Ectodermal cell (in vitro differentiated cells): ENCODE measurements at regions not wholly inside any gene's neighbourhood (a gene's known extent, or its start where the extent isn't known, plus 50 kb on each side); places are given as distances from the start of the nearest gene placed in this dataset.

Experiments
- H3K27ac ChIP-seq: 2 replicates; pipeline ENCODE4 v1.7.0; 2013; ENCODE audit warnings: mild to moderate bottlenecking, low read depth, low read length; ENCODE audit not compliant: insufficient read depth, poor library complexity, severe bottlenecking
- H3K27me3 ChIP-seq: 2 replicates; pipeline ENCODE4 v1.7.0; 2013; ENCODE audit warnings: mild to moderate bottlenecking, low read length; ENCODE audit not compliant: insufficient read depth, control insufficient read depth, poor library complexity, severe bottlenecking
- H3K36me3 ChIP-seq: one replicate; pipeline ENCODE4 v1.7.0; 2013; ENCODE audit warnings: low read length; ENCODE audit not compliant: control insufficient read depth, insufficient read depth
- H3K4me1 ChIP-seq: one replicate; pipeline ENCODE4 v1.7.0; 2013; ENCODE audit warnings: low read length; ENCODE audit not compliant: control insufficient read depth, insufficient read depth
- H3K4me3 ChIP-seq: 2 replicates; pipeline ENCODE4 v1.7.0; 2013; ENCODE audit warnings: low read depth, low read length, control low read depth; ENCODE audit not compliant: insufficient read depth
- H3K9me3 ChIP-seq: 2 replicates; pipeline ENCODE4 v1.7.0; 2013; ENCODE audit warnings: mild to moderate bottlenecking, low read length, moderate library complexity; ENCODE audit not compliant: control insufficient read depth
- WGBS, 2 experiments: methylation state at CpG; one replicate each; pipeline ENCODE4 v1.1.7; 2013; ENCODE audit warnings: missing lambda C conversion rate in 2 of 2; 5-methylcytosine and 5-hydroxymethylcytosine counted together

DNA sequence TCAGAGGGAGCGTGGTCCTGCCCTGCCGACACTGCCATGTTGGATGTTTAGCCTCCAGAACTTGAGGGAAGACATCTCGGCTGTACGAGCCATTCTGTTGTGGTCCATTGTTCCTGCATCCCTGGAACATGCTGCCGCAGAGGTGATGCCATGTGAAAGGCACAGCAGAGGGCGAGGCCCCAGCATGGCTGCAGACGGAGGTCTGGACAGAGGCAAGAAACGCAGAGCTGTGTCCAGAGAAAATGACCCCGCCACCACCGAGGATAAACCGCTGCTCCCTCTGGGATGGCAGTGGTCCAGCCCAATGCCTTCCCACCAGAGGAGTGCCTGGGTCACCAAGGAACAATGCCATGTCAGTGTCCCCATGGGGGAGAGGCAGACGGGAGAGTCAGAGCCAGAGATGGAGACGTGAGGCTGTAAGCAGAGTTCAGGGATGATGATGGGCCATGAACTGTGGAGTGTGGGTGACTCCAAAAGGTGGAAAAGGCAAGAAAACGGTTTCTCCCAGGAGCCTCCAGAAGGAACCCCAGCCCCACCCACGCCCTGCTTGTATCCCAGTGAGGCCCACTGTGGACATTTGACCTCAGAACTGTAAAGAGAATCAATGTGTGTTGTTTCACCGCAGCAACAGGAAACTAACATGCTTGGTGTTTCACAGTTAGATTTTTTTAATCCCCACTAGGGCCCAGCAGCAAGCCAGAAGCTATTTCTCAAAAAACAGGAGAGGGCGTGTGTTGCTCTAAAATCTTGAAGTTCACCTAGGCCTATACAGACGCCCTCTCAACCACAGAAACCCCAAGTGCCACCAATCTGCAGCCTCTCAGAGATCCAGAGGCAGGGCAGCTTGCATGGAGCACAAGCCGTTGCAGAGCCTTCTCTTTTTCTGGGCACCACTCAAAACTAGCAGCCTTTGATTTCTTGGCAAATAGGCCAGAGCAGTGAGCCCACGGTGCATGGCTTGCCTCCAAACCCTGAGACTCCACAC lies 1422.9 kb downstream of the TBC1D22A start:
- no peak overlapping the region for H3K4me3 ChIP-seq
- no peaks in the 10 kb centered on the region for H3K27me3 ChIP-seq
- H3K4me1 ChIP-seq: peaks cover 11% of the 10 kb centered on the region
- no peaks in the 10 kb centered on the region for H3K9me3 ChIP-seq
- no peaks in the 10 kb centered on the region for H3K36me3 ChIP-seq
- H3K27ac ChIP-seq: no peak overlapping the region
- WGBS, 2 experiments: 95% methylated on average over 20 of the region's 20 CpGs

DNA sequence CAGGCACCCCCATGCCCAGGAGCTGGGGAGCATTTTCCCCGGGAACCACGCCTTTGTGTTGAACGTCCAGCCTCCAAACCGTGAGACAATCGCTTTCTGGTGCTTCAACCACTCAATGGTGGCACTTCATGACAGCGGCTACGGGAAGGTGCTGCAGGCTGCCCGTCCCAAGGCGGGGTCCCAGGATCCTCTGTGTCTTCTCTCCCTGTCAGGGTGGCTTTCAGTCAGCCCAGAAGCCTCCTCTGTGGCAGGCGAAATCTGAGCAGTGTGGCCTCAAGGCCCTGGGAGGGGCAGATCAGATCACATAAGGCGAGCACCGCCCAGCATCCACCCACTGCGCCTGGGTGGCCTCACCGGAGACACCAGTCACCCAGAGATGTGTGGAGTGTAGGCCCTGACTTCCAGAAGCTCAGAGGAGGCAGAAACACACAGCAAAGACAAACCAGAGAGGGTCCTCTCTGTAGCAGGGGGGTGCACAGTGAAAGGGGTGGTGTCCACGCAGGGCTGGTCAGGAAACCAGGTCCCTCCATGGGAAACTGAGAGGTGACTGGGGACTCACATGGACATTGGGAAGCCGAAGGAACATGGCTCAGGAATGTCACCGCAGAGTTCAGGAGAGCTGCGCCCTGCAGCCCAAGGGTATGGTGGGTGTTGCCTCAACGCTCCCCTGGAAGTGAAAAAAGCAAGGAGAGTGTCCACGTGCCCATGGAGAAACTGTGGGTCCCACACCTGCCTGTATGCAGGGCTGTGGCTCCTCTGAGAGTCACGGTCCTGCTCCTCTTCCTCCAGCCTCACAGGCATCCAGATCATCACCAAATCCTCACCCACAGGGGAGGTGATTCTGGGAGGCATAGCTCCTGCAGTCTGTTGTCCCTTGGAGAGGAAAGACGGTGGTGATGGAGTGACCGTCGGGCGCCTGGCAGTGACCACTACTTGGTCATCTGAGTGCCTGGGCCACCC lies 1420.7 kb downstream of the TBC1D22A start:
- no peaks in the 10 kb centered on the region for H3K27me3 ChIP-seq
- no peak overlapping the region for H3K27ac ChIP-seq
- 87 to 88% methylated on average over 25 of the region's 25 CpGs for WGBS, 2 experiments

DNA sequence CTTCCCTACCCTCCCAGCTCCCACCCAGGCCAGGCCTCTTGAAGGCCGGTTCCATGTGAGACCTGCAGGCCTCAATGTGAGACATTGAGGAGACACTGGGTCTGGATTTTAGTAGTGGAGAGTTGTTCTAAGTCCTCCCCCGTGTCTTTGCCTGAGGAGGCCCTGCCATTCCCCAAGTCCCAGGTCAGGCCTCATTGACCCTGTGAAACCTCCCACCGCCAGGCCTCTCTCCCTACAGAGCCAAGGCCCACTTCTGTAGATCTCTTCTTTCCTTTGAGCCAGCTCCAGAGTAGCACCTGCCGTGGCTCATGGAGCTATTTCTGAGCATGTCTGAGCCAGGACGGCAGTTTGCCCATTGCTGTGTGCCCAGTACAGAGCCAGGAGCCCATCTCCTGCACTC lies 1419.6 kb downstream of the TBC1D22A start:
- H3K4me3 ChIP-seq: no peak overlapping the region
- H3K9me3 ChIP-seq: no peaks in the 10 kb centered on the region
- no peaks in the 10 kb centered on the region for H3K36me3 ChIP-seq
- no peaks in the 10 kb centered on the region for H3K27me3 ChIP-seq
- no peak overlapping the region for H3K27ac ChIP-seq
- H3K4me1 ChIP-seq: peaks cover 3% of the 10 kb centered on the region
- WGBS, 2 experiments: 91 to 93% methylated on average over 5 of the region's 5 CpGs

More for the DNA sequence above, 1420.7 kb downstream of the TBC1D22A start:
- no peaks in the 10 kb centered on the region for H3K36me3 ChIP-seq
- H3K9me3 ChIP-seq: no peaks in the 10 kb centered on the region
- no peak overlapping the region for H3K4me3 ChIP-seq
- H3K4me1 ChIP-seq: peaks cover 11% of the 10 kb centered on the region

DNA sequence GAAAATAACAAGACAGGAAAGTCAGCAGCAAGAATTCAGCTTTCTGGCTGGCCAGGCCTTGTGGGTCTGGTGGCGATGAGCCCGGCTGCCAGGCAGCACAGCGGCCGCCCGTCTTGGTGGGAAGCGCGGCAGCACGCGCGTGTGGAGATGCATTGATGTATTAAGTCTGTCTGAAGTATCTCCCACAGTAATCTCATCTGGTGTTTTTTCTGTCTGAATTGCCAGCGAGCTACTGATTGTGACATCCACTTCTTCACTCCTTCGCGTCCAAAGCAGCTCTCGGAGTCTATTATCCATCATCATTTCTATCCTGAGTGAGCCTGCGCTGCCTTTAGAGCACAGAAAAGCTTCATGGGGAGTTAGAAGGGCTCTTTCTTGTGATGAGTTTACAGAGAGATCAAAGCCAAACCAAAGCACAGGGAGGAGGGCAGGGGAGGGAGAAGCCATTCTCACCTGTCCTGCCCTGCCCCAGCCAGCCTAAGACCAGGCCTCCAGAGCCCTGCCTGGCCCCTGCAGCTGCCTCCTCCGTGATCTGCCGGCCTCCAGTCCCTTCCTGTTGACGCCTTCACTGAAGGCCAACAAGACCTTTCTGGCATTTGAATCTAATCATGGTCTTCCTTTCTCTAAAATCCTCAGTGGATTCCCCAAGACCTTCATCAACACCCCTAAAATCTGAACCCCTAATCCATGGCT lies 1419.0 kb downstream of the TBC1D22A start:
- Histone ChIP-seq H3K4me1 (no peaks in the 10 kb centered on the region), H3K9me3 (no peaks in the 10 kb centered on the region), H3K36me3 (no peaks in the 10 kb centered on the region), H3K27ac (no peak overlapping the region), H3K4me3 (no peak overlapping the region), H3K27me3 (no peaks in the 10 kb centered on the region)
- 88 to 89% methylated on average over 18 of the region's 18 CpGs for WGBS, 2 experiments

DNA sequence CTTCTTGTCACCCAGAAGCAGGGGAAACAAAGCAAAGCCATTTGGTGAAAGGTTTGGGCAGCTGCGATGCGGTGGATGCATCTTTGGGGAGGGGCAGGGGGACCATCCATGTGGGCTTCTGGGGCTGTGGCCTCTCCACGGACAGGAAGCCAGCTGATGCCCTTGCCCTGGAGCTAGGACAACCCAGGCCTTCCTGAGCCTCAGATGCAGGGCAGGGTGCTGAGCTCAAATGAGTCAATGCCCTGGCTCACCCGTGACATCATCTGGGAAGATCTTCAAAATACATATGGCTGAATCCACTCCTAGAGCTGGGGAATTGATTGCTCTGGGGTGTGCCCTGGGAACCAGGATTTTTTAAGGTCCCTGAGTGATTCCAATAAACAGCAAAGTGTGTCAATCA lies 1418.2 kb downstream of the TBC1D22A start:
- no peaks in the 10 kb centered on the region for H3K36me3 ChIP-seq
- no peak overlapping the region for H3K4me3 ChIP-seq
- H3K27me3 ChIP-seq: no peaks in the 10 kb centered on the region
- H3K27ac ChIP-seq: no peak overlapping the region
- 92% methylated on average over 4 of the region's 4 CpGs for WGBS, 2 experiments
- H3K4me1 ChIP-seq: no peaks in the 10 kb centered on the region
- H3K9me3 ChIP-seq: no peaks in the 10 kb centered on the region

DNA sequence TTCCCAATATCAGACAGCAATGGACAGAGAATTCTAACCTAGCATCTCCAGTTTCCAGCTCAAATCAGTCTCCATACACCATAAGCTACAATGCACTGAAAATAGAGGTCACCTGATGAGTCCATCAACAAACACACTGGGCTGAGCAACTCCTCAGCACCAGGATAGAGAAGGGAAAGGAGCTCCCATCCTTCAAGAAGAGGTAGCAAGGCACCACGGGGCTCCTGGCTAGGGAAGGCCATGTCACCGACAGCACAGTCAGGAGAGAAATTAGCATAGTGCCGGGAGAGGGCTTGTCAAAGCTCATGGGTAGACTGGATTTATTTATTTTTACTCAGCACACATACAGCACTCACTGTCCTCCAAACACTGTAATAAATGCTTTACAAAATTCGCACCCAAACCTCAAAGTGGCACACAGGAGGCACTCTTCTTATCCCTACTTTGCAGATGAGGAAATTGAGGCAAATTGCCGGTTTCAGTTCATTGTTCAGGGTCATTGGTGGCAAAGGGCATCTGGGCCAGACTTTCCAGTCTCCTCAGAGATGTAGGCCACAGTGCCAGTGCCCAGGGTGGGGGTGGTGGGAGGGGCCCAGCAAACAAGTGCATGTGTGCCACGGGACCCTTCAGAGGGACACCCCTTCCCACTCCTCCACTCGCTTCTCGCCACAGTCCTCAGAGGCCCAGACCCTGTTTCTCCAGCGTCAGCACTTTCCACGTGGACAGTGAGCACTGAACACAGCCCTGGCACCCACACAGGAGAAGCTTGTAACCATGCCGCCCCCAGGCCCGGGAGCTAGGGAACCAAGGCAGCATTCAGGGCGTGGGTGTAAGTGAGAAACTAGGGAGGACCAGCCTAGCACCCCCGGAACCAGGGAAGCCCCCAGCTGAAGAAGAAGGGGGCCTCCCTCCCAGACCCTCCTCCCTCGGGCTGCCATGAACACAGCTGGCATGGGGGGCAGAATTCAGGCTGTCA lies 1417.4 kb downstream of the TBC1D22A start:
- Histone ChIP-seq H3K9me3 (no peaks in the 10 kb centered on the region), H3K27me3 (no peaks in the 10 kb centered on the region), H3K4me1 (no peaks in the 10 kb centered on the region), H3K36me3 (no peaks in the 10 kb centered on the region), H3K27ac (no peak overlapping the region), H3K4me3 (no peak overlapping the region)
- 88 to 91% methylated on average over 15 of the region's 15 CpGs for WGBS, 2 experiments

DNA sequence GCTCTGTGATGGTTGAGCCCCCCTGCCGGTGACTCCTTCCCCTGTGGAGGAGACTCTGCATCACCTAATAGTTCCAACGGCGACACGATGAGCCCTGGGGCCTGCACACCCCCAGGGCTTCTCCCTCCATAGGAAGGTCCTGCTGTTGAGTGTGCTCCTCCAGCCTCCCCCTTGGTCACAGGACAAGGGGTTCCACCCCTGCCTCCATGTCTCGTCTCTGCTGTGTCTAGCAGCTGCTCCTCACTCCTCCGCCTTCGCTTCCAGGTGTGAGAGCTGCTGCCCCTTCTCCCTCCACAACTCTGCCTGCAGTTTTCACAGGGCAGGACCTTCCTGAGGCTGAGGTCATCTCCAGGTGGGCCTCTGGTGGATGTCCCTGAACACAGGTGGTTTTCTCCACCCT lies 1416.1 kb downstream of the TBC1D22A start:
- no peaks in the 10 kb centered on the region for H3K9me3 ChIP-seq
- H3K27ac ChIP-seq: no peak overlapping the region
- no peak overlapping the region for H3K4me3 ChIP-seq
- H3K4me1 ChIP-seq: no peaks in the 10 kb centered on the region
- 92 to 95% methylated on average over 7 of the region's 7 CpGs for WGBS, 2 experiments
- H3K27me3 ChIP-seq: no peaks in the 10 kb centered on the region
- H3K36me3 ChIP-seq: no peaks in the 10 kb centered on the region

DNA sequence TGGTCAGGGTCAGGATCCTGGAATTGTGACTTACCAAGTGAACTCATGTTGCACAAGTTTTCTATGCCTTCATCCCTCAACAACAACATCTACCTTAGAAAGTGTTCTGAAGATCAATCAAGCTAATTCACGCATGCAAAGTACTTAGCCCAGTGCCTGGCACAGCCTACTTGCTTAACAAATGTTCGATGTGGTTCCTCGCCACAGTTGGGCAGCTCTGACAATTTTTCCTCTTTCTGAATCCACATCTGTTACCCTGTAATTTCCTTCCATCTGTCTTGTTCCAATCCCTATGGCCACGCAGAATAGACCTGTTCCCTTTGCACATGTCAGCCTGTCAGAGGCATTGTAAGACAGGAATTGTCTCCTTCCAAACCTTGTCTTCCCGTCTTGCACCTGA lies 1415.2 kb downstream of the TBC1D22A start:
- no peak overlapping the region for H3K4me3 ChIP-seq
- 93 to 94% methylated on average over 5 of the region's 5 CpGs for WGBS, 2 experiments
- H3K27me3 ChIP-seq: no peaks in the 10 kb centered on the region
- no peaks in the 10 kb centered on the region for H3K36me3 ChIP-seq
- H3K27ac ChIP-seq: no peak overlapping the region
- no peaks in the 10 kb centered on the region for H3K4me1 ChIP-seq
- H3K9me3 ChIP-seq: no peaks in the 10 kb centered on the region

DNA sequence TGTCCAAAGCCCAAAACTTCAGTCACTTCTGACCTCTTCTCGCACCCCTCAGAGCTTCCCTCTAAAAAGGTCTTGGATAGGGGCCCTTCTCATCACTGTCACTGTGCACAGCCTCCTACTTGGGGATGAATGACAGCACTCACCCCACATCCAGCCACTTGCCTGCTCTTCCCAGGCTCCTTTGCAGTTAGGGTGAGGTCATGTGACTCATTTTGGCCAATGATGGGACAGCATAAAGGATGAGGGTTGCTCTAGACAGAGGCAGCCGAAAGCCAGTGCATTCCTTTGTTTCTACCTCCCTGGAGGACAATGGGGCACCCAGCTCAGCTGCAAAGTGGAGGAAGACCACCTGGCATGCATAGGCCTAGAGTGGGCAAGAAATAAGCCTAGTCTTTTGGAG lies 1413.3 kb downstream of the TBC1D22A start:
- Histone ChIP-seq H3K4me1 (no peaks in the 10 kb centered on the region), H3K36me3 (no peaks in the 10 kb centered on the region), H3K9me3 (no peaks in the 10 kb centered on the region), H3K27me3 (no peaks in the 10 kb centered on the region), H3K27ac (no peak overlapping the region), H3K4me3 (no peak overlapping the region)
- 86 to 89% methylated on average over 2 of the region's 2 CpGs for WGBS, 2 experiments
